ENCODE measurements at regions not wholly inside any gene's neighbourhood (a gene's known extent, or its start where the extent isn't known, plus 50 kb on each side); places are given as distances from the start of the nearest gene placed in this dataset.

DNA sequence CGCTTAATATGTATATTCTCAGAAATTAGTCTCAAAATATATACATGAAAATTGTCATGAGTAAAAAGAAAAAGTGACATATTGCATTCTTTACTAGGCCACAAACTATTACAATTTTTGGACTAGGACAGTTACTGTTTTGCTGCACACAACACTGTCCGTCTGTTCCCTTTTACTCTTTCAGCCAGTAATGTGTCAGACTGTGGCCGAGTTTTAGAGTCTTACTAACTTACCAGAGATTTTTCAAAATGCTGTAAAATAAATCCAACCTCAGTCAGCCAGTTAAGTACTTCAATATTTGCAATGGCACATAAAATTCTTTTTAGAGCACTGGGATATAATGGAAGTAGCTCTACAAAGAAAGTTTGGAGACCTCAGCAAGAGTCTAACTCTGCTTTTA, 380.3 kb upstream of the IL12A start:
- H3K36me3 ChIP-seq (ENCODE audit: control insufficient read depth, insufficient read depth, low read length) = no peaks in the 10 kb centered on the region
- in situ Hi-C loops (cut with MboI) (no loop called here), intact Hi-C loops (cut with micrococcal nuclease) (no loop called here)
- no peaks in the 10 kb centered on the region for H3K79me2 ChIP-seq (ENCODE audit: control insufficient read depth, insufficient read depth, low read length)
- H3K27me3 ChIP-seq (ENCODE audit: control insufficient read depth in 2 of 2, insufficient read depth in 2 of 2, low read length in 2 of 2) = no peaks in the 10 kb centered on the region
- H3K4me2 ChIP-seq (ENCODE audit: insufficient read depth, low read length) = no peak overlapping the region
- BruUV-seq (replicated peaks) = no TSS peak
- H3K9me3 ChIP-seq (replicated peaks; ENCODE audit: control insufficient read depth, insufficient read depth, low read depth, low read length) = no peaks in the 10 kb centered on the region
- no peak overlapping the region for H3K27ac ChIP-seq (ENCODE audit: extremely low read depth, low read depth, low read length)
- no peaks in the 10 kb centered on the region for H3K4me1 ChIP-seq (replicated peaks in 1 of 2; ENCODE audit: control insufficient read depth in 2 of 2, insufficient read depth in 2 of 2, low read length in 2 of 2)
- DNase-seq (ENCODE audit: extremely low read depth in 1 of 4, low spot score in 3 of 4) = no peak
- ATAC-seq = no peak
- no peaks in the 10 kb centered on the region for H4K20me1 ChIP-seq (replicated peaks; ENCODE audit: control insufficient read depth, insufficient read depth, low read length)
- ChIA-PET CTCF (ENCODE audit: low intra/inter-chr PET ratio) (no interaction called here), POLR2A (interaction anchor here (0.6 kb wide), 1 partner anchor 283 kb away, joined by 5 read pairs; no protein-coding TSS in a partner anchor)
- H3K9me1 ChIP-seq (ENCODE audit: control insufficient read depth, insufficient read depth, low read length) = no peaks in the 10 kb centered on the region
- 2% methylated on average over 3 of the region's 3 CpGs for whole genome bisulfite sequencing (ENCODE audit: insufficient coverage, low coverage, missing lambda C conversion rate)
- no peak overlapping the region for H2AFZ ChIP-seq (ENCODE audit: low read depth, low read length)
- no peak for FAIRE-seq
- no peak overlapping the region for H3K4me3 ChIP-seq
- H3K9ac ChIP-seq (ENCODE audit: insufficient read depth in 1 of 2, low read depth in 2 of 2, low read length in 2 of 2) = no peak overlapping the region
- TF ChIP-seq PRMT5 (CRISPR knock-in tag; IDR thresholded peaks at IDR 0.05) (no peak), ZNF23 (CRISPR knock-in tag; IDR thresholded peaks at IDR 0.05) (no peak), CLOCK (CRISPR knock-in tag; IDR thresholded peaks at IDR 0.05; ENCODE audit: borderline replicate concordance) (no peak), TARDBP (IDR thresholded peaks at IDR 0.05) (no peak), ZNF609 (CRISPR knock-in tag; IDR thresholded peaks at IDR 0.05; ENCODE audit: borderline replicate concordance) (no peak), YY1 (IDR thresholded peaks at IDR 0.05; ENCODE audit: borderline replicate concordance in 1 of 3, control insufficient read depth in 1 of 3, extremely low read depth in 1 of 3, insufficient read depth in 3 of 3, insufficient read length in 1 of 3, insufficient replicate concordance in 2 of 3, low read depth in 1 of 3, low read length in 2 of 3) (no peak), CHCHD3 (CRISPR knock-in tag; IDR thresholded peaks at IDR 0.05) (no peak), CEBPZ (IDR thresholded peaks at IDR 0.05; ENCODE audit: borderline replicate concordance, low read depth, low read length) (no peak)
- TF ChIP-seq, protein P1, sequence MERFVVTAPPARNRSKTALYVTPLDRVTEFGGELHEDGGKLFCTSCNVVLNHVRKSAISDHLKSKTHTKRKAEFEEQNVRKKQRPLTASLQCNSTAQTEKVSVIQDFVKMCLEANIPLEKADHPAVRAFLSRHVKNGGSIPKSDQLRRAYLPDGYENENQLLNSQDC (CRISPR knock-in tag; IDR thresholded peaks at IDR 0.05) = no peak
- TF ChIP-seq, protein P2, sequence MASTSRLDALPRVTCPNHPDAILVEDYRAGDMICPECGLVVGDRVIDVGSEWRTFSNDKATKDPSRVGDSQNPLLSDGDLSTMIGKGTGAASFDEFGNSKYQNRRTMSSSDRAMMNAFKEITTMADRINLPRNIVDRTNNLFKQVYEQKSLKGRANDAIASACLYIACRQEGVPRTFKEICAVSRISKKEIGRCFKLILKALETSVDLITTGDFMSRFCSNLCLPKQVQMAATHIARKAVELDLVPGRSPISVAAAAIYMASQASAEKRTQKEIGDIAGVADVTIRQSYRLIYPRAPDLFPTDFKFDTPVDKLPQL (IDR thresholded peaks at IDR 0.05; ENCODE audit: extremely low read depth, insufficient read length) = no peak
